ENCODE measurements at regions not wholly inside any gene's neighbourhood (a gene's known extent, or its start where the extent isn't known, plus 50 kb on each side); places are given as distances from the start of the nearest gene placed in this dataset.

DNA sequence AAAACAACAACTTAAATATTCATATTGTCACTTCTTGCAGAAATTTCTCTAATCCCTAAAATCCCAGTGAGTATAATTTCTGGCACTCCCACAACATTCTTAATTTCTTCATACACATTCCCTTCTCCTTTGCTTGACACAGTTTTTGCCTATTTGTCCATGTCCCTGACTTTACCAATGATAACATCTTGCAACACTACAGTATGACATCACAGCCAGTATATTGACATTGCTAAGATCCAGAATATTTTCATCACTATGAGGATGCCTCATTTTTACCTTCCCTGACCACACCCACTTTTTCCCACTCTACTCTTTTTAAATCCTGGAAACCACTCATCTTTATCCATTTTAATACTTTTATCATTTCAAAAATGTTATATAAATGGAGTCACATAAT is 292.3 kb upstream of the GK2 start:
- TF ChIP-seq EZH2 (IDR thresholded peaks at IDR 0.05; ENCODE audit: insufficient read depth, poor library complexity, severe bottlenecking) = no peak
- no peak for TF ChIP-seq EZH2phosphoT487 (IDR thresholded peaks at IDR 0.05; ENCODE audit: insufficient read depth, low read depth)
